Loucy (cell line): ENCODE measurements at regions not wholly inside any gene's neighbourhood (a gene's known extent, or its start where the extent isn't known, plus 50 kb on each side); places are given as distances from the start of the nearest gene placed in this dataset.

Experiments
- H2AFZ ChIP-seq: fragments of 200-600 bp; sonication (generic); 2 replicates; pipeline ENCODE4 v1.6.0; 2016; ENCODE audit warnings: antibody characterized with exemption, mild to moderate bottlenecking, low read length, moderate library complexity
- H3F3A ChIP-seq: fragments of 200-600 bp; 2 replicates; pipeline ENCODE4 v1.6.0; 2016; ENCODE audit warnings: antibody characterized with exemption, low read depth, mild to moderate bottlenecking
- H3K27me3 ChIP-seq: fragments of 200-600 bp; sonication (generic); 2 replicates; pipeline ENCODE4 v1.6.1; 2014; ENCODE audit warnings: low read length, mild to moderate bottlenecking; ENCODE audit not compliant: insufficient read depth, poor library complexity, severe bottlenecking
- H3K36me3 ChIP-seq: fragments of 200-600 bp; sonication (generic); 2 replicates; pipeline ENCODE4 v1.6.1; 2016; ENCODE audit warnings: low read length; ENCODE audit not compliant: insufficient read depth
- H3K4me1 ChIP-seq: fragments of 200-600 bp; sonication (generic); 2 replicates; pipeline ENCODE4 v1.5.1; 2014; ENCODE audit warnings: low read length, mild to moderate bottlenecking; ENCODE audit not compliant: insufficient read depth, poor library complexity, severe bottlenecking
- H3K4me2 ChIP-seq: fragments of 200-600 bp; sonication (generic); 2 replicates; pipeline ENCODE4 v1.6.0; 2014; ENCODE audit warnings: antibody characterized with exemption, low read length, low read depth, mild to moderate bottlenecking; ENCODE audit not compliant: poor library complexity, severe bottlenecking
- H3K4me3 ChIP-seq: fragments of 200-600 bp; sonication (generic); 2 replicates; pipeline ENCODE4 v1.5.1; 2014; ENCODE audit warnings: low read length, mild to moderate bottlenecking, mixed read lengths; ENCODE audit not compliant: poor library complexity, severe bottlenecking
- H3K79me2 ChIP-seq: fragments of 200-600 bp; sonication (generic); 2 replicates; pipeline ENCODE4 v1.6.1; 2014; ENCODE audit warnings: low read length; ENCODE audit not compliant: insufficient read depth
- H3K9ac ChIP-seq: fragments of 200-600 bp; sonication (generic); 2 replicates; pipeline ENCODE4 v1.6.0; 2014; ENCODE audit warnings: mild to moderate bottlenecking, low read depth, low read length, moderate library complexity; ENCODE audit not compliant: poor library complexity, severe bottlenecking
- H3K9me2 ChIP-seq: fragments of 200-600 bp; sonication (generic); replicated peaks from 2 replicates; pipeline ENCODE4 v1.6.1; 2016; ENCODE audit warnings: low read depth, low read length, mixed read lengths
- H3K9me3 ChIP-seq: fragments of 200-600 bp; sonication (generic); 2 replicates; pipeline ENCODE4 v1.6.1; 2014; ENCODE audit warnings: mild to moderate bottlenecking, antibody characterized with exemption, low read length, low read depth; ENCODE audit not compliant: insufficient read depth
- H4K20me1 ChIP-seq: fragments of 200-600 bp; sonication (generic); 2 replicates; pipeline ENCODE4 v1.6.0; 2014; ENCODE audit warnings: antibody characterized with exemption, low read length, mild to moderate bottlenecking; ENCODE audit not compliant: insufficient read depth, poor library complexity, severe bottlenecking
- CTCF ChIP-seq: fragments of 200-600 bp; sonication (generic); conservative IDR thresholded peaks from 2 replicates; pipeline ENCODE4 v1.5.1; 2014; ENCODE audit warnings: mild to moderate bottlenecking, antibody characterized with exemption, low read length
- EZH2phosphoT487 ChIP-seq: fragments of 200-600 bp; IDR thresholded peaks from 2 replicates; pipeline ENCODE4 v1.6.1; 2018; ENCODE audit warnings: antibody characterized with exemption, mild to moderate bottlenecking, moderate library complexity, borderline replicate concordance

DNA sequence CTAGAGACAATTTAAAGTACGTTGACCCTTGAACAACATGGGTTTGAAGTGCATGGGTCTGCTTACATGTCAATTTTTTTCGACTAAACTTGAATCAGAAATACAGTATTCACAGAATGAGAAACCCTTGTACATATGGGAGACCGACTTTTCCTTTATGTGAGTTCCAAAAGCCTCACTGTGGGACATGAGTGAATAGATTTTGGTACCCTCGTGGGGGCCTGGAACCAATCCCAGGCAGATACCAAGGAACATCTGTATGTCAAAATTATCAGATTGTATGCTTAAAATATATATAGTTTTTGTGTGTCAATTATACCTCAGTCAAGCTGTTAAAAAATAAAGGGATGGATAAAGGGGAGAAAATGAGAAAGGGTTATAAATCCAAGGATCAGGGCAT is 78.7 kb upstream of the MAN2A1 start:
- no peaks in the 10 kb centered on the region for H3K9me3 ChIP-seq
- no peak for TF ChIP-seq EZH2phosphoT487
- H3F3A ChIP-seq = no peaks in the 10 kb centered on the region
- H3K9me2 ChIP-seq = no peaks in the 10 kb centered on the region
- H3K4me2 ChIP-seq = no peak overlapping the region
- H3K36me3 ChIP-seq = no peaks in the 10 kb centered on the region
- H3K79me2 ChIP-seq = no peaks in the 10 kb centered on the region
- no peaks in the 10 kb centered on the region for H3K27me3 ChIP-seq
- H3K9ac ChIP-seq = no peak overlapping the region
- no peak overlapping the region for H2AFZ ChIP-seq
- H3K4me1 ChIP-seq = no peaks in the 10 kb centered on the region
- no peak overlapping the region for H3K4me3 ChIP-seq
- H4K20me1 ChIP-seq = no peaks in the 10 kb centered on the region

GRCh38 chr5:109610581-109610980 is 79.1 kb upstream of the MAN2A1 start:
- Histone ChIP-seq H2AFZ (no peak overlapping the region), H3K4me1 (no peaks in the 10 kb centered on the region), H3K79me2 (no peaks in the 10 kb centered on the region), H3K36me3 (no peaks in the 10 kb centered on the region), H3K4me3 (no peak overlapping the region), H3F3A (no peaks in the 10 kb centered on the region), H3K9ac (no peak overlapping the region), H3K9me2 (no peaks in the 10 kb centered on the region), H4K20me1 (no peaks in the 10 kb centered on the region), H3K27me3 (no peaks in the 10 kb centered on the region), H3K9me3 (no peaks in the 10 kb centered on the region), H3K4me2 (no peak overlapping the region)
- TF ChIP-seq CTCF (no peak), EZH2phosphoT487 (no peak)

- H3K36me3 ChIP-seq = no peaks in the 10 kb centered on the region
These were observed 84.5 kb upstream of the MAN2A1 start for GRCh38 chr5:109605207-109605730.

More at GRCh38 chr5:109605207-109605730, 84.5 kb upstream of the MAN2A1 start:
- H3K9ac ChIP-seq = no peak overlapping the region
- H3K4me1 ChIP-seq = no peaks in the 10 kb centered on the region
- H2AFZ ChIP-seq = no peak overlapping the region
- no peak for TF ChIP-seq EZH2phosphoT487
- no peak for TF ChIP-seq CTCF
- no peaks in the 10 kb centered on the region for H3F3A ChIP-seq
- no peaks in the 10 kb centered on the region for H3K27me3 ChIP-seq
- no peaks in the 10 kb centered on the region for H3K9me3 ChIP-seq
- H4K20me1 ChIP-seq = no peaks in the 10 kb centered on the region
- H3K4me3 ChIP-seq = no peak overlapping the region
- no peaks in the 10 kb centered on the region for H3K9me2 ChIP-seq
- H3K79me2 ChIP-seq = no peaks in the 10 kb centered on the region
- no peak overlapping the region for H3K4me2 ChIP-seq
